ENCODE measurements at regions not wholly inside any gene's neighbourhood (a gene's known extent, or its start where the extent isn't known, plus 50 kb on each side); places are given as distances from the start of the nearest gene placed in this dataset.

- Mint-ChIP-seq H3K9me3 (no peaks in the 10 kb centered on the region), H3K27me3 (no peaks in the 10 kb centered on the region), H3K4me1 (peaks cover 14% of the 10 kb centered on the region), H3K4me3 (no peak overlapping the region), H3K36me3 (ENCODE audit: low read depth) (no peaks in the 10 kb centered on the region), H3K27ac (peak overlapping the region; percentile 68)
- ChIA-PET POLR2A (no interaction called here), CTCF (no interaction called here)
- DNase-seq (no peak), ATAC-seq (ENCODE audit: low read depth) (peak; percentile 90)
- intact Hi-C loops (cut with micrococcal nuclease): loop anchor here (1.0 kb wide), 1 partner anchor 8 kb away; no protein-coding TSS in a partner anchor
- TF ChIP-seq CTCF (IDR thresholded peaks at IDR 0.05): no peak
These were observed 1243.8 kb downstream of the CDY2B start for GRCh38 chrY:16636254-16636653.

- ChIA-PET CTCF (no interaction called here), POLR2A (no interaction called here)
- H3K36me3 Mint-ChIP-seq (ENCODE audit: low read depth): no peaks in the 10 kb centered on the region
- ATAC-seq (ENCODE audit: low read depth) (no peak), DNase-seq (no peak)
- no peaks in the 10 kb centered on the region for H3K9me3 Mint-ChIP-seq
- H3K27ac Mint-ChIP-seq: no peak overlapping the region
- intact Hi-C loops (cut with micrococcal nuclease): no loop called here
- H3K4me1 Mint-ChIP-seq: no peaks in the 10 kb centered on the region
- TF ChIP-seq CTCF (IDR thresholded peaks at IDR 0.05): no peak
- H3K4me3 Mint-ChIP-seq: no peak overlapping the region
- H3K27me3 Mint-ChIP-seq: no peaks in the 10 kb centered on the region
These were observed 1250.9 kb downstream of the CDY2B start for GRCh38 chrY:16629146-16629545.

- intact Hi-C loops (cut with micrococcal nuclease): no loop called here
- CTCF ChIA-PET: no interaction called here
- no peak for DNase-seq
- H3K4me3 Mint-ChIP-seq: no peak overlapping the region
- no peaks in the 10 kb centered on the region for H3K27me3 Mint-ChIP-seq
- H3K9me3 Mint-ChIP-seq: no peaks in the 10 kb centered on the region
- ATAC-seq (ENCODE audit: low read depth): no peak
- no peak for TF ChIP-seq CTCF (IDR thresholded peaks at IDR 0.05)
- H3K27ac Mint-ChIP-seq: no peak overlapping the region
- no peaks in the 10 kb centered on the region for H3K4me1 Mint-ChIP-seq
- POLR2A ChIA-PET: no interaction called here
- H3K36me3 Mint-ChIP-seq (ENCODE audit: low read depth): no peaks in the 10 kb centered on the region
These were observed 1252.9 kb downstream of the CDY2B start for GRCh38 chrY:16627122-16627521.

GRCh38 chrY:16616201-16616975 lies 1263.6 kb downstream of the CDY2B start:
- intact Hi-C loops (cut with micrococcal nuclease): no loop called here
- no peaks in the 10 kb centered on the region for H3K4me1 Mint-ChIP-seq
- no peak overlapping the region for H3K4me3 Mint-ChIP-seq
- H3K27me3 Mint-ChIP-seq: no peaks in the 10 kb centered on the region
- ChIA-PET POLR2A (no interaction called here), CTCF (no interaction called here)
- DNase-seq: no peak
- H3K27ac Mint-ChIP-seq: no peak overlapping the region
- no peaks in the 10 kb centered on the region for H3K36me3 Mint-ChIP-seq (ENCODE audit: low read depth)
- no peak for TF ChIP-seq CTCF (IDR thresholded peaks at IDR 0.05)
- ATAC-seq (ENCODE audit: low read depth): no peak
- no peaks in the 10 kb centered on the region for H3K9me3 Mint-ChIP-seq

- H3K27me3 Mint-ChIP-seq: no peaks in the 10 kb centered on the region
- CTCF ChIA-PET: no interaction called here
These were observed 1271.3 kb downstream of the CDY2B start for GRCh38 chrY:16608679-16609078.

More at GRCh38 chrY:16608679-16609078, 1271.3 kb downstream of the CDY2B start:
- Mint-ChIP-seq H3K36me3 (ENCODE audit: low read depth) (no peaks in the 10 kb centered on the region), H3K9me3 (no peaks in the 10 kb centered on the region), H3K27ac (no peak overlapping the region), H3K4me3 (no peak overlapping the region), H3K4me1 (peaks cover 2% of the 10 kb centered on the region)
- no peak for ATAC-seq (ENCODE audit: low read depth)
- no peak for TF ChIP-seq CTCF (IDR thresholded peaks at IDR 0.05)
- intact Hi-C loops (cut with micrococcal nuclease): no loop called here
- no peak for DNase-seq
- POLR2A ChIA-PET: no interaction called here

Measured in activated B cell treated with CpG ODN at 0.5 μM for 24 hours (primary cell).